Endothelial cell (in vitro differentiated cells): ENCODE measurements at regions not wholly inside any gene's neighbourhood (a gene's known extent, or its start where the extent isn't known, plus 50 kb on each side); places are given as distances from the start of the nearest gene placed in this dataset.

ENCODE experiments used
- DNase-seq: peaks from one replicate; pipeline ENCODE4 v3.0.0; 2021; ENCODE audit warnings: low spot score
- H3K27ac Mint-ChIP-seq: one replicate; pipeline ENCODE4 v1.8.0; 2021; ENCODE audit warnings: mixed read lengths, inconsistent platforms; ENCODE audit not compliant: unreplicated experiment
- H3K27me3 Mint-ChIP-seq: one replicate; pipeline ENCODE4 v1.8.0; 2021; ENCODE audit warnings: mild to moderate bottlenecking, moderate library complexity, mixed read lengths, inconsistent platforms; ENCODE audit not compliant: unreplicated experiment
- H3K36me3 Mint-ChIP-seq: one replicate; pipeline ENCODE4 v1.8.0; 2021; ENCODE audit warnings: mild to moderate bottlenecking, low read depth, mixed read lengths, inconsistent platforms; ENCODE audit not compliant: unreplicated experiment
- H3K4me1 Mint-ChIP-seq: one replicate; pipeline ENCODE4 v1.8.0; 2021; ENCODE audit warnings: mild to moderate bottlenecking, mixed read lengths, inconsistent platforms; ENCODE audit not compliant: unreplicated experiment
- H3K4me3 Mint-ChIP-seq: one replicate; pipeline ENCODE4 v1.8.0; 2021; ENCODE audit warnings: mild to moderate bottlenecking, mixed read lengths, inconsistent platforms; ENCODE audit not compliant: unreplicated experiment
- H3K9me3 Mint-ChIP-seq: one replicate; pipeline ENCODE4 v1.8.0; 2021; ENCODE audit warnings: mixed read lengths, inconsistent platforms; ENCODE audit not compliant: unreplicated experiment
- TF ChIP-seq, protein P1 (sequence below): fragments of 200-600 bp; sonication (generic); IDR thresholded peaks from one replicate; pipeline ENCODE4 v1.5.0; 2021; ENCODE audit warnings: antibody characterized with exemption; ENCODE audit not compliant: unreplicated experiment

DNA sequence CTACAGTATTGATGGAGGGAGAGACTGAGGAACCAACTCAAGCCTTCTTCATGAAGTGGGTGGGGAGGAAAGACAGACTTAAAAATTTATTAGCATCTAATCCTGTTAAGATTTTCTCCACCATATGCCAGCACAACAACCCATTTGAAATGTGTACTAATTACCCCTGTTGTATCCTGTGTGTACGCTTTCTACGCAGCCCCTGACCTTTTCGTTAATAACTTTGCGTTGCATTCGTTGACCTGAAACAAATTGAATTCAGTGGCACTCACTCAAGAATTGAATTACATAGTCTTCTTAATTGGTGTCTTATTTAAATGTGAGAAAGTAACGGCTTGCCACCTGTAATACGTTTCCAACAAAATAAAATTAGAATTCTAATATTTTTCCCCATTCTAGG lies 113.9 kb downstream of the LINC00237 start:
- Mint-ChIP-seq H3K36me3 (no peaks in the 10 kb centered on the region), H3K9me3 (no peaks in the 10 kb centered on the region), H3K4me3 (no peak overlapping the region), H3K4me1 (no peaks in the 10 kb centered on the region), H3K27ac (no peak overlapping the region), H3K27me3 (no peaks in the 10 kb centered on the region)
- no peak for DNase-seq
- TF ChIP-seq, protein P1, sequence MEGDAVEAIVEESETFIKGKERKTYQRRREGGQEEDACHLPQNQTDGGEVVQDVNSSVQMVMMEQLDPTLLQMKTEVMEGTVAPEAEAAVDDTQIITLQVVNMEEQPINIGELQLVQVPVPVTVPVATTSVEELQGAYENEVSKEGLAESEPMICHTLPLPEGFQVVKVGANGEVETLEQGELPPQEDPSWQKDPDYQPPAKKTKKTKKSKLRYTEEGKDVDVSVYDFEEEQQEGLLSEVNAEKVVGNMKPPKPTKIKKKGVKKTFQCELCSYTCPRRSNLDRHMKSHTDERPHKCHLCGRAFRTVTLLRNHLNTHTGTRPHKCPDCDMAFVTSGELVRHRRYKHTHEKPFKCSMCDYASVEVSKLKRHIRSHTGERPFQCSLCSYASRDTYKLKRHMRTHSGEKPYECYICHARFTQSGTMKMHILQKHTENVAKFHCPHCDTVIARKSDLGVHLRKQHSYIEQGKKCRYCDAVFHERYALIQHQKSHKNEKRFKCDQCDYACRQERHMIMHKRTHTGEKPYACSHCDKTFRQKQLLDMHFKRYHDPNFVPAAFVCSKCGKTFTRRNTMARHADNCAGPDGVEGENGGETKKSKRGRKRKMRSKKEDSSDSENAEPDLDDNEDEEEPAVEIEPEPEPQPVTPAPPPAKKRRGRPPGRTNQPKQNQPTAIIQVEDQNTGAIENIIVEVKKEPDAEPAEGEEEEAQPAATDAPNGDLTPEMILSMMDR: no peak

DNA sequence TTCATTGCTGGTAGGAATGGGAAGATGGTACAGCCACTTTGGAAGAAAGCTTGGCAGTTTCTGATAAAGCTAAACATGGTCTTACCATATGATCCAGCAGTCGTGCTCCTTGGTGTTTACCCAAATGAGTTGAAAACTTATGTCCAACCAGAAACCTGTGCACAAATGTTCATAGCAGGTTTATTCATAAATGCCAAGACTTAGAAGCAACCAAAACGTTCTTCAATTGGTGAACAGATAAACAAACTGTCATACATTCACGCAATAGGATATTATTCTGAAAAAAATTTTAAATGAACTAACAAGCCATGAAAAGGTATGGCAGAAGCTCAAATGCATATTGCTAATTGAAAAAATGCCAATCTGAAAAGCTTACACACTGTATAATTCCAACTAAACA lies 117.1 kb downstream of the LINC00237 start:
- TF ChIP-seq, protein P1: no peak
- H3K4me3 Mint-ChIP-seq: no peak overlapping the region
- H3K9me3 Mint-ChIP-seq: no peaks in the 10 kb centered on the region
- H3K27ac Mint-ChIP-seq: no peak overlapping the region
- H3K4me1 Mint-ChIP-seq: no peaks in the 10 kb centered on the region
- no peak for DNase-seq
- no peaks in the 10 kb centered on the region for H3K27me3 Mint-ChIP-seq
- H3K36me3 Mint-ChIP-seq: no peaks in the 10 kb centered on the region

DNA sequence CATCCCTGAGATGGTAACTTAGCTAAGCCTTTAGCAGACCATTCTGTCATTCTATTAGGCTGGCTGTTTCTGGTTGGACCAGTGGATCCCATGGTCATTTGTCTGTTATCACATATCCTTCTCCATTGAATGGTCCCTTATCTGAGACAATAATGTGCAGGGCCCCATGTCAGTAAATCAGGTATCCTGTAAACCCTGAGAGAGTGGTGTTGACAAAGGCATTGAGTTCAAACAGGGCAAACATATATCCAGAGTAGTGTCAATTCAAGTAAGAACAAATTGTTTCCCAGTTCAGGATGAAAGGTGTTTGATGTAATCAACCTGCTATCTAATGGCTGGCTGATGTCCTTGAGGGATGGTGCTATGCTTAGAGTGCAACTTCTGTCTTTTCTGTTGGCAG lies 126.2 kb downstream of the LINC00237 start:
- Mint-ChIP-seq H3K4me3 (no peak overlapping the region), H3K36me3 (no peaks in the 10 kb centered on the region), H3K4me1 (no peaks in the 10 kb centered on the region), H3K27me3 (no peaks in the 10 kb centered on the region), H3K27ac (no peak overlapping the region), H3K9me3 (no peaks in the 10 kb centered on the region)
- no peak for DNase-seq
- TF ChIP-seq, protein P1: no peak

DNA sequence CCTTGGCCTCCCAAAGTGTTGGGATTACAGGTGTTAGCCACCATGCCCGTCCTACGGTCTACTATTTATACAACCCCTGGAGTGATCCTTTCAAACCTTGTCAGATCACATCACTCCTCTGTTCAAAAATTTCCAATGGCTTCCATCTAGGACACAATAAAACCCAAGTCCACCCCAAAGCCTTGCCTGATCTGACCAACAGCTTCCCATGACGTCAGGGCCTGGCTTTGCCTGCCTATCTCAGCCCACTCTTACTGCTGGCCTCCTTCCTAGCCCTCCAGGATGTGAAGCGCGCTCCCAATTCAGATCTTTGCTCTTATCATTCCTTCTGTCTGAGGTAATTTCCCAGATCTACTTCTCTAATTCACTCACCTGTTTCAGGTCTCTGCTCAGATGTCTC lies 128.4 kb downstream of the LINC00237 start:
- TF ChIP-seq, protein P1: no peak
- no peak for DNase-seq
- Mint-ChIP-seq H3K27ac (no peak overlapping the region), H3K4me1 (no peaks in the 10 kb centered on the region), H3K9me3 (no peaks in the 10 kb centered on the region), H3K27me3 (no peaks in the 10 kb centered on the region), H3K36me3 (no peaks in the 10 kb centered on the region), H3K4me3 (no peak overlapping the region)

DNA sequence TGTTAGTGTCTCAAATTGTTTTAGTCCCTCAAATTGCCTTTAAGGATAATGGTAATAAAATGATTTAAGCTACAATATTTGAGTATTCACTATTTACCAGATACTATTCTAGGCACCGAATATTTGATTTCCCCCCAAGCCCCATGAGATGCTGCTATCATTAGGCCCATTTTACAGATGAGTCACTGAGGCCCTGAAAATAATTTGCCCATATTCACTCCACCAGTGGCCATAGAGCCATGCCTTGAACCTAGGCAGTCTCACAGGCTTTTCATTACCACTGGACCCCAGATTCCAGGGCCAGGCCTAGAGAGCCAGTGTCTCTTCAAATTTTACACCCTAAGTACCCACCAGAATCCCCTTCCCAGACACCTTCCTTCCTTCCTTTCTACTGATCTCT lies 133.7 kb downstream of the LINC00237 start:
- TF ChIP-seq, protein P1: no peak
- no peak overlapping the region for H3K4me3 Mint-ChIP-seq
- H3K4me1 Mint-ChIP-seq: no peaks in the 10 kb centered on the region
- no peaks in the 10 kb centered on the region for H3K27me3 Mint-ChIP-seq
- H3K9me3 Mint-ChIP-seq: no peaks in the 10 kb centered on the region
- H3K27ac Mint-ChIP-seq: no peak overlapping the region
- DNase-seq: no peak
- no peaks in the 10 kb centered on the region for H3K36me3 Mint-ChIP-seq
